GM21381 (cell line): ENCODE measurements at regions not wholly inside any gene's neighbourhood (a gene's known extent, or its start where the extent isn't known, plus 50 kb on each side); places are given as distances from the start of the nearest gene placed in this dataset.

Experiments
- ATAC-seq: cut with Tn5 transposase; IDR thresholded peaks from one replicate; pipeline ENCODE4 v1.9.1; 2021; ENCODE audit warnings: mild to moderate bottlenecking, moderate library complexity; ENCODE audit not compliant: unreplicated experiment

- no peak for ATAC-seq
Measured at GRCh38 chr13:80428349-80429096, 87.6 kb upstream of the SPRY2 start.

- no peak for ATAC-seq
Measured at GRCh38 chr13:80419416-80419815, 78.5 kb upstream of the SPRY2 start.

GRCh38 chr13:80413611-80414010 is 72.7 kb upstream of the SPRY2 start:
- no peak for ATAC-seq

- ATAC-seq, result no peak
Measured at GRCh38 chr13:80408270-80408669, 67.3 kb upstream of the SPRY2 start.

- ATAC-seq, result no peak
Measured at GRCh38 chr13:80400865-80401426, 60.0 kb upstream of the SPRY2 start.

GRCh38 chr13:80400164-80400864 is 59.4 kb upstream of the SPRY2 start:
- ATAC-seq, result peak; percentile 43

GRCh38 chr13:80399340-80400163 is 58.6 kb upstream of the SPRY2 start:
- ATAC-seq, result peak; percentile 42
